ENCODE measurements at regions not wholly inside any gene's neighbourhood (a gene's known extent, or its start where the extent isn't known, plus 50 kb on each side); places are given as distances from the start of the nearest gene placed in this dataset.

GRCh38 chr3:72354486-72354885, 493.8 kb downstream of the SHQ1 start:
- H3K9ac ChIP-seq (ENCODE audit: low read length), result no peak overlapping the region
- H3K27me3 ChIP-seq (ENCODE audit: insufficient read depth, low read length, poor library complexity), result no peaks in the 10 kb centered on the region
- H3K79me1 ChIP-seq (ENCODE audit: low read length), result no peaks in the 10 kb centered on the region
- no peak overlapping the region for H3K18ac ChIP-seq (ENCODE audit: low read length)
- no peaks in the 10 kb centered on the region for H3K36me3 ChIP-seq (ENCODE audit: control insufficient read depth, insufficient read depth, low read length)
- peak overlapping the region; percentile 3 for H2AK5ac ChIP-seq (ENCODE audit: low read length)
- DNase-seq, result no peak
- WGBS (ENCODE audit: extremely low coverage, insufficient coverage, low lambda C conversion rate), result no CpG with 5 or more reads among the region's 1 CpG
- H3K56ac ChIP-seq (ENCODE audit: low read length), result no peak overlapping the region
- no peak overlapping the region for H3K4me3 ChIP-seq (ENCODE audit: low read length)
- H3K4me2 ChIP-seq (ENCODE audit: low read length), result no peak overlapping the region
- no peak overlapping the region for H4K5ac ChIP-seq (ENCODE audit: low read length)
- H2BK120ac ChIP-seq (ENCODE audit: low read depth, low read length), result no peak overlapping the region
- peaks cover 2% of the 10 kb centered on the region for H3K4me1 ChIP-seq (ENCODE audit: control insufficient read depth, low read depth, low read length)
- H3K4ac ChIP-seq (ENCODE audit: low read depth, low read length), result peak overlapping the region; percentile 62
- H4K8ac ChIP-seq (ENCODE audit: low read depth, low read length), result no peak overlapping the region
- no peak overlapping the region for H3K27ac ChIP-seq (ENCODE audit: low read depth, low read length)
- H3K79me2 ChIP-seq (ENCODE audit: control insufficient read depth, insufficient read depth, low read length), result no peaks in the 10 kb centered on the region
- H2BK15ac ChIP-seq (replicated peaks; ENCODE audit: low read depth), result no peak overlapping the region
- no peak overlapping the region for H3K23ac ChIP-seq (ENCODE audit: low read length)
- no peak overlapping the region for H2BK5ac ChIP-seq (ENCODE audit: low read length)

- Histone ChIP-seq H3K36me3 (ENCODE audit: control insufficient read depth, insufficient read depth, low read length) (no peaks in the 10 kb centered on the region), H3K4me1 (ENCODE audit: control insufficient read depth, low read depth, low read length) (peaks cover 2% of the 10 kb centered on the region), H3K27ac (ENCODE audit: low read depth, low read length) (no peak overlapping the region), H4K8ac (ENCODE audit: low read depth, low read length) (no peak overlapping the region), H3K27me3 (ENCODE audit: insufficient read depth, low read length, poor library complexity) (no peaks in the 10 kb centered on the region), H3K4me3 (ENCODE audit: low read length) (no peak overlapping the region), H3K9ac (ENCODE audit: low read length) (no peak overlapping the region), H3K79me2 (ENCODE audit: control insufficient read depth, insufficient read depth, low read length) (no peaks in the 10 kb centered on the region), H3K4ac (ENCODE audit: low read depth, low read length) (peak overlapping the region; percentile 22), H2BK120ac (ENCODE audit: low read depth, low read length) (no peak overlapping the region), H4K5ac (ENCODE audit: low read length) (no peak overlapping the region), H3K4me2 (ENCODE audit: low read length) (no peak overlapping the region), H2AK5ac (ENCODE audit: low read length) (no peak overlapping the region), H3K23ac (ENCODE audit: low read length) (no peak overlapping the region), H3K18ac (ENCODE audit: low read length) (no peak overlapping the region), H3K56ac (ENCODE audit: low read length) (no peak overlapping the region), H2BK5ac (ENCODE audit: low read length) (no peak overlapping the region), H2BK15ac (replicated peaks; ENCODE audit: low read depth) (no peak overlapping the region), H3K79me1 (ENCODE audit: low read length) (no peaks in the 10 kb centered on the region)
- no CpG with 5 or more reads among the region's 18 CpGs for WGBS (ENCODE audit: extremely low coverage, insufficient coverage, low lambda C conversion rate)
- no peak for DNase-seq
Observed at GRCh38 chr3:72353236-72354128, 494.8 kb downstream of the SHQ1 start.

GRCh38 chr3:72352176-72352575, 496.1 kb downstream of the SHQ1 start:
- Histone ChIP-seq H3K4me2 (ENCODE audit: low read length) (no peak overlapping the region), H3K27ac (ENCODE audit: low read depth, low read length) (no peak overlapping the region), H2AK5ac (ENCODE audit: low read length) (no peak overlapping the region), H4K8ac (ENCODE audit: low read depth, low read length) (no peak overlapping the region), H3K4ac (ENCODE audit: low read depth, low read length) (no peak overlapping the region), H3K79me2 (ENCODE audit: control insufficient read depth, insufficient read depth, low read length) (no peaks in the 10 kb centered on the region), H2BK15ac (replicated peaks; ENCODE audit: low read depth) (no peak overlapping the region), H3K27me3 (ENCODE audit: insufficient read depth, low read length, poor library complexity) (no peaks in the 10 kb centered on the region), H2BK5ac (ENCODE audit: low read length) (no peak overlapping the region), H3K18ac (ENCODE audit: low read length) (no peak overlapping the region), H3K4me3 (ENCODE audit: low read length) (no peak overlapping the region), H3K23ac (ENCODE audit: low read length) (no peak overlapping the region), H4K5ac (ENCODE audit: low read length) (no peak overlapping the region), H3K56ac (ENCODE audit: low read length) (no peak overlapping the region), H3K79me1 (ENCODE audit: low read length) (no peaks in the 10 kb centered on the region), H3K36me3 (ENCODE audit: control insufficient read depth, insufficient read depth, low read length) (no peaks in the 10 kb centered on the region), H2BK120ac (ENCODE audit: low read depth, low read length) (no peak overlapping the region), H3K9ac (ENCODE audit: low read length) (no peak overlapping the region), H3K4me1 (ENCODE audit: control insufficient read depth, low read depth, low read length) (peaks cover 5% of the 10 kb centered on the region)
- no CpG with 5 or more reads among the region's 5 CpGs for WGBS (ENCODE audit: extremely low coverage, insufficient coverage, low lambda C conversion rate)
- peak; percentile 81 for DNase-seq

DNA sequence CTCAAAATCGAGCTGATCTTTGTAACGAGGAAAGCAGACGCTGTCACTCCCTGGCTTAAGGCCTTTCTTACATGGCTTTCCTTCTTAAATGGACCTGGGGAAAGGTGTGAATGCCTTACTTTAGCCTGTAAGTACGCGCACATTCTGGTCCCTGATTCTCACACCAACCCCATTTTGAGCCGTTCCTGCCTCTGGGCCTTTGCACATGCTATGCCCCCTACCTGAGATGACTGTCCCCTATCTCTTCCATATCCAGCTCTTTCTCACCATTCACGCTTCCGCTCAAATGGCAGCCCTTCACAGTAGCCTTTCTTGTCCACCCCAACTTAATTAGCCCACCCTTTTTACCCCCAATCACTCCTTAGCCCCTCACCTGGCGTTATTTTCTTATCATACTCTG, 496.7 kb downstream of the SHQ1 start:
- Histone ChIP-seq H3K56ac (ENCODE audit: low read length) (no peak overlapping the region), H4K5ac (ENCODE audit: low read length) (no peak overlapping the region), H3K4me1 (ENCODE audit: control insufficient read depth, low read depth, low read length) (peaks cover 5% of the 10 kb centered on the region), H3K18ac (ENCODE audit: low read length) (no peak overlapping the region), H2BK5ac (ENCODE audit: low read length) (no peak overlapping the region), H4K8ac (ENCODE audit: low read depth, low read length) (no peak overlapping the region), H3K79me1 (ENCODE audit: low read length) (no peaks in the 10 kb centered on the region), H3K4me2 (ENCODE audit: low read length) (no peak overlapping the region), H3K27ac (ENCODE audit: low read depth, low read length) (no peak overlapping the region), H2AK5ac (ENCODE audit: low read length) (no peak overlapping the region), H3K23ac (ENCODE audit: low read length) (no peak overlapping the region), H3K36me3 (ENCODE audit: control insufficient read depth, insufficient read depth, low read length) (no peaks in the 10 kb centered on the region), H3K79me2 (ENCODE audit: control insufficient read depth, insufficient read depth, low read length) (no peaks in the 10 kb centered on the region), H3K27me3 (ENCODE audit: insufficient read depth, low read length, poor library complexity) (no peaks in the 10 kb centered on the region), H3K4ac (ENCODE audit: low read depth, low read length) (no peak overlapping the region), H2BK120ac (ENCODE audit: low read depth, low read length) (no peak overlapping the region), H3K4me3 (ENCODE audit: low read length) (no peak overlapping the region), H2BK15ac (replicated peaks; ENCODE audit: low read depth) (no peak overlapping the region), H3K9ac (ENCODE audit: low read length) (no peak overlapping the region)
- no peak for DNase-seq
- no CpG with 5 or more reads among the region's 9 CpGs for WGBS (ENCODE audit: extremely low coverage, insufficient coverage, low lambda C conversion rate)

GRCh38 chr3:72350761-72351505, 497.3 kb downstream of the SHQ1 start:
- no peak for DNase-seq
- Histone ChIP-seq H3K9ac (ENCODE audit: low read length) (no peak overlapping the region), H4K8ac (ENCODE audit: low read depth, low read length) (no peak overlapping the region), H3K23ac (ENCODE audit: low read length) (no peak overlapping the region), H3K27me3 (ENCODE audit: insufficient read depth, low read length, poor library complexity) (no peaks in the 10 kb centered on the region), H3K36me3 (ENCODE audit: control insufficient read depth, insufficient read depth, low read length) (no peaks in the 10 kb centered on the region), H3K18ac (ENCODE audit: low read length) (no peak overlapping the region), H3K56ac (ENCODE audit: low read length) (no peak overlapping the region), H3K79me2 (ENCODE audit: control insufficient read depth, insufficient read depth, low read length) (no peaks in the 10 kb centered on the region), H3K4me3 (ENCODE audit: low read length) (no peak overlapping the region), H3K4me2 (ENCODE audit: low read length) (no peak overlapping the region), H3K4ac (ENCODE audit: low read depth, low read length) (no peak overlapping the region), H3K27ac (ENCODE audit: low read depth, low read length) (no peak overlapping the region), H2AK5ac (ENCODE audit: low read length) (no peak overlapping the region), H4K5ac (ENCODE audit: low read length) (no peak overlapping the region), H2BK5ac (ENCODE audit: low read length) (no peak overlapping the region), H2BK120ac (ENCODE audit: low read depth, low read length) (no peak overlapping the region), H3K4me1 (ENCODE audit: control insufficient read depth, low read depth, low read length) (peaks cover 5% of the 10 kb centered on the region), H3K79me1 (ENCODE audit: low read length) (no peaks in the 10 kb centered on the region), H2BK15ac (replicated peaks; ENCODE audit: low read depth) (no peak overlapping the region)
- WGBS (ENCODE audit: extremely low coverage, insufficient coverage, low lambda C conversion rate), result no CpG with 5 or more reads among the region's 15 CpGs

Data from mesendoderm (in vitro differentiated cells).